ENCODE measurements at regions not wholly inside any gene's neighbourhood (a gene's known extent, or its start where the extent isn't known, plus 50 kb on each side); places are given as distances from the start of the nearest gene placed in this dataset.

DNA sequence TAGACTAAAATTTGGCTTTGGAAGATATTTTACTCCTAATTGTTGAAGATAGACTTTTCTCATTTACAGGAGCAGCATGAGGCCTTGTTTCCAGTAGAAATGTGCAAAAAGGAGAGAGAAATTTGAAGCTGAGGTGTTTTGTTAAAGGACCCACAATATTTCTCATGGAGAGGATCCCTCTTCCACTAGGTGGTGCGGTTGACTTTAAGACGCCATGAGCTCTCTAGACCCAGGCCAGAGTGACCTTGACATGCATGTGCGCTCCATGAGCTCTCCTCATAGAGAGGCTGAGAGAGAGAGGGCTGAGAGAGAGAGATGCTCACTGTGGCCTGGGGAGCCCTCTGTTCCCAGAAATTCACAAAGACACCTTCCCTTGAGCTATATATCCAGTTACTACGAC, 861.2 kb upstream of the EYS start:
- Histone ChIP-seq H3K4me3 (ENCODE audit: low read depth, low read length) (no peak overlapping the region), H3K27ac (no peak overlapping the region), H3K79me2 (no peaks in the 10 kb centered on the region), H2AFZ (no peak overlapping the region), H3K4me2 (ENCODE audit: low read length) (no peak overlapping the region), H3K9me3 (ENCODE audit: control insufficient read depth, low read length) (no peaks in the 10 kb centered on the region), H3K36me3 (ENCODE audit: control insufficient read depth, insufficient read depth, low read length) (no peaks in the 10 kb centered on the region), H3K4me1 (no peaks in the 10 kb centered on the region), H3K27me3 (ENCODE audit: control insufficient read depth, insufficient read depth, low read length) (no peaks in the 10 kb centered on the region), H3K9ac (no peak overlapping the region)
- TF ChIP-seq, protein P1, sequence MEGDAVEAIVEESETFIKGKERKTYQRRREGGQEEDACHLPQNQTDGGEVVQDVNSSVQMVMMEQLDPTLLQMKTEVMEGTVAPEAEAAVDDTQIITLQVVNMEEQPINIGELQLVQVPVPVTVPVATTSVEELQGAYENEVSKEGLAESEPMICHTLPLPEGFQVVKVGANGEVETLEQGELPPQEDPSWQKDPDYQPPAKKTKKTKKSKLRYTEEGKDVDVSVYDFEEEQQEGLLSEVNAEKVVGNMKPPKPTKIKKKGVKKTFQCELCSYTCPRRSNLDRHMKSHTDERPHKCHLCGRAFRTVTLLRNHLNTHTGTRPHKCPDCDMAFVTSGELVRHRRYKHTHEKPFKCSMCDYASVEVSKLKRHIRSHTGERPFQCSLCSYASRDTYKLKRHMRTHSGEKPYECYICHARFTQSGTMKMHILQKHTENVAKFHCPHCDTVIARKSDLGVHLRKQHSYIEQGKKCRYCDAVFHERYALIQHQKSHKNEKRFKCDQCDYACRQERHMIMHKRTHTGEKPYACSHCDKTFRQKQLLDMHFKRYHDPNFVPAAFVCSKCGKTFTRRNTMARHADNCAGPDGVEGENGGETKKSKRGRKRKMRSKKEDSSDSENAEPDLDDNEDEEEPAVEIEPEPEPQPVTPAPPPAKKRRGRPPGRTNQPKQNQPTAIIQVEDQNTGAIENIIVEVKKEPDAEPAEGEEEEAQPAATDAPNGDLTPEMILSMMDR (IDR thresholded peaks at IDR 0.05): no peak

DNA sequence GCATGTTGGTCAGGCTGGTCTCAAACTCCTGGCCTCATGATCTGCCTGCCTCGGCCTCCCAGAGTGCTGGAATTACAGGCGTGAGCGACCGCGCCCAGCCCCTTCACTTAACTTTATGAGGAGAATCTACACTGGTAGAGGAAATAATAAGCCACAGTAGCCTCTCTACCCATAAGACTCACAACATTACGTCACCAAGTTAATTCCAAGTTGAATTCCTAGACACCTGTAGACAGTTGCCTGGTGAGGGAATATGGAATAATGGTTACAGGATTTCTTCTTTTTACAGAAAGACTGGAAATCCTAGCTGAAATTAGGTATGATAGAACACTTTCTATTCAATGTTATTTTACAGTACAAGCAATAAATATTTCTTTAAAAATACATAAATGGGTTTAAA, 854.5 kb upstream of the EYS start:
- no peak overlapping the region for H3K27ac ChIP-seq
- H3K4me3 ChIP-seq (ENCODE audit: low read depth, low read length): no peak overlapping the region

DNA sequence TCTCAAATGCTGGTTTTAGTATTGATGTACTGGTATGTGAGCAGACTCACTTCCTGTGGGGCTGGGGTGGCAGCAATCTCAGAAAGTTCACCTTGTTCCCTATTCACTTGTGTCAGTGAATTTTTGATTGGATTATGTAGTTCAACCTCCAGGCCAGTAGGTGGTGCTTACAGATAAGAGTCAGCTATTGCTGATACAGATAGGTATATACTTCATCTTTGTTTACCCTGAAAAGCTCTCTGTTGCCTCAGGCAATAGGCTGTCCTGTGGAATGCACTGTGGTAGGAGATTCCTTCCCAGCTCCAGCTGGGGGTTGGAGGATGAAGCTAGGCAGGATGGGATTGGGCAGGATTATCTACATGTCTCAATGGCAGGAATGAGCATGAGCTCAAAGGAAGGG, 851.2 kb upstream of the EYS start:
- no peak overlapping the region for H3K4me2 ChIP-seq (ENCODE audit: low read length)
- TF ChIP-seq, protein P1 (IDR thresholded peaks at IDR 0.05): no peak
- H2AFZ ChIP-seq: no peak overlapping the region
- H3K9ac ChIP-seq: no peak overlapping the region
- no peak overlapping the region for H3K27ac ChIP-seq
- no peaks in the 10 kb centered on the region for H3K4me1 ChIP-seq
- no peak overlapping the region for H3K4me3 ChIP-seq (ENCODE audit: low read depth, low read length)
- no peaks in the 10 kb centered on the region for H3K36me3 ChIP-seq (ENCODE audit: control insufficient read depth, insufficient read depth, low read length)
- no peaks in the 10 kb centered on the region for H3K79me2 ChIP-seq
- H3K9me3 ChIP-seq (ENCODE audit: control insufficient read depth, low read length): no peaks in the 10 kb centered on the region
- H3K27me3 ChIP-seq (ENCODE audit: control insufficient read depth, insufficient read depth, low read length): no peaks in the 10 kb centered on the region

More for the DNA sequence above, 854.5 kb upstream of the EYS start:
- TF ChIP-seq, protein P1 (IDR thresholded peaks at IDR 0.05): no peak
- Histone ChIP-seq H3K4me2 (ENCODE audit: low read length) (no peak overlapping the region), H3K9me3 (ENCODE audit: control insufficient read depth, low read length) (no peaks in the 10 kb centered on the region), H3K27me3 (ENCODE audit: control insufficient read depth, insufficient read depth, low read length) (no peaks in the 10 kb centered on the region), H2AFZ (no peak overlapping the region), H3K79me2 (no peaks in the 10 kb centered on the region), H3K4me1 (no peaks in the 10 kb centered on the region), H3K36me3 (ENCODE audit: control insufficient read depth, insufficient read depth, low read length) (no peaks in the 10 kb centered on the region), H3K9ac (no peak overlapping the region)

DNA sequence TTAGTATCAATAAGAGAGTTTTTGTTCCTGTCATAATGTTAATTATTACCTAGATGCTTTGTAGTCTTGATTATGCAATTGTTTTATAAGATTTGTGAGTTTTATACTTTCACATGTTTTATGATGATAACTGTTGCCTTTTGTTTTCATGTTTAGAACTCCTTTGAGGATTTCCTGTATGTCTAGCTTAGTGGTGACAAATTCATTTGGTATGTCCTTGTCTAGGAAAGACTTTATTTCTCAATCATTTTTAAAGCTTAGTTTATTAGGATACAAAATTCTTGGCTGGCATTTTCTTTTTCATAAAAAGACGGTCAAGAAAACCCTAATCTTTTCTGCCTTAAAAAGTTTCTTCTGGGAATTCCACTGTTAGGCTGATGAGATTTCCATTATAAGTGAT, 849.9 kb upstream of the EYS start:
- no peaks in the 10 kb centered on the region for H3K79me2 ChIP-seq
- no peak overlapping the region for H2AFZ ChIP-seq
- H3K36me3 ChIP-seq (ENCODE audit: control insufficient read depth, insufficient read depth, low read length): no peaks in the 10 kb centered on the region
- TF ChIP-seq, protein P1 (IDR thresholded peaks at IDR 0.05): no peak
- no peaks in the 10 kb centered on the region for H3K27me3 ChIP-seq (ENCODE audit: control insufficient read depth, insufficient read depth, low read length)
- no peak overlapping the region for H3K9ac ChIP-seq
- H3K9me3 ChIP-seq (ENCODE audit: control insufficient read depth, low read length): no peaks in the 10 kb centered on the region
- no peak overlapping the region for H3K4me2 ChIP-seq (ENCODE audit: low read length)
- no peak overlapping the region for H3K4me3 ChIP-seq (ENCODE audit: low read depth, low read length)
- H3K4me1 ChIP-seq: no peaks in the 10 kb centered on the region
- no peak overlapping the region for H3K27ac ChIP-seq

DNA sequence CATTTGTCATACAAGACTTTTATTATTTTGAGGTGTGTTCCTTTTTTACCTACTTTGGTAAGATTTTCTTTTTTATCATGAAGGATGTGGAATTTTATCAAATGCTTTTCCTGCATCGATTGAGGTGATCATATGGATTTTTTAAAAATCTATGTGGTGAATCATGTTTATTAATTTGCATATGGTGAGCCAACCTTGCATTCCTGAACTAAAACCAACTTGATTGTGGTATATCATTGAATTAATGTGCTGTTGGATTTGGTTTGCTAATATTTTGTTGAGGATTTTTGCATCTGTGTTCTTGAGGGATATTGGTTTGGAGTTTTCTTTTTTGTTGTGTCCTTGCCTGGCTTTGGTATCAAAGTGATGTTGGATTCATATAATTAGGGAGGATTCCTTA, 848.1 kb upstream of the EYS start:
- H2AFZ ChIP-seq: no peak overlapping the region
- no peaks in the 10 kb centered on the region for H3K79me2 ChIP-seq
- no peak overlapping the region for H3K27ac ChIP-seq
- no peaks in the 10 kb centered on the region for H3K36me3 ChIP-seq (ENCODE audit: control insufficient read depth, insufficient read depth, low read length)
- no peaks in the 10 kb centered on the region for H3K9me3 ChIP-seq (ENCODE audit: control insufficient read depth, low read length)
- H3K27me3 ChIP-seq (ENCODE audit: control insufficient read depth, insufficient read depth, low read length): no peaks in the 10 kb centered on the region
- H3K9ac ChIP-seq: no peak overlapping the region
- H3K4me2 ChIP-seq (ENCODE audit: low read length): no peak overlapping the region
- no peaks in the 10 kb centered on the region for H3K4me1 ChIP-seq
- no peak overlapping the region for H3K4me3 ChIP-seq (ENCODE audit: low read depth, low read length)
- TF ChIP-seq, protein P1 (IDR thresholded peaks at IDR 0.05): no peak
